ENCODE measurements at regions not wholly inside any gene's neighbourhood (a gene's known extent, or its start where the extent isn't known, plus 50 kb on each side); places are given as distances from the start of the nearest gene placed in this dataset.

GRCh38 chr7:21054427-21055112 lies 267.9 kb upstream of the SP8 start:
- Histone ChIP-seq H2AK9ac (replicated peaks; ENCODE audit: low read depth, low read length, poor library complexity) (no peak overlapping the region), H2AK5ac (ENCODE audit: low read depth, low read length) (no peak overlapping the region), H3K9me1 (ENCODE audit: insufficient read depth, low read length) (no peaks in the 10 kb centered on the region), H4K20me1 (ENCODE audit: insufficient read depth, low read length) (no peaks in the 10 kb centered on the region), H3K9me3 (ENCODE audit: control insufficient read depth, insufficient read depth, low read length) (peaks cover 7% of the 10 kb centered on the region; the same call in 1 of the 2 replicates), H3K4me3 (ENCODE audit: insufficient read depth, low read depth, low read length) (no peak overlapping the region), H3K27ac (ENCODE audit: insufficient read depth, low read length) (no peak overlapping the region), H2AFZ (replicated peaks; ENCODE audit: low read length, poor library complexity) (no peak overlapping the region), H3K79me1 (ENCODE audit: low read depth in 1 of 2, low read length in 2 of 2) (no peaks in the 10 kb centered on the region), H2BK15ac (ENCODE audit: low read depth, low read length) (no peak overlapping the region), H4K91ac (ENCODE audit: insufficient read depth, low read depth, low read length) (no peak overlapping the region), H3K9ac (ENCODE audit: low read depth, low read length) (no peak overlapping the region), H2BK5ac (ENCODE audit: low read depth, low read length, poor library complexity, severe bottlenecking) (no peak overlapping the region), H3K4ac (ENCODE audit: low read depth, low read length) (no peak overlapping the region), H3K4me1 (ENCODE audit: control insufficient read depth, insufficient read depth, low read length) (no peaks in the 10 kb centered on the region), H3K23ac (ENCODE audit: low read depth, low read length) (no peak overlapping the region), H3K18ac (ENCODE audit: low read depth, low read length) (no peak overlapping the region), H3K27me3 (ENCODE audit: control insufficient read depth, insufficient read depth, low read length) (no peaks in the 10 kb centered on the region), H4K5ac (ENCODE audit: low read depth, low read length) (no peak overlapping the region), H2BK120ac (ENCODE audit: low read depth, low read length) (no peak overlapping the region), H3K4me2 (ENCODE audit: low read depth, low read length) (no peak overlapping the region), H4K8ac (ENCODE audit: low read depth in 2 of 2, low read length in 2 of 2) (no peak overlapping the region), H2BK20ac (ENCODE audit: low read depth, low read length) (no peak overlapping the region), H3K14ac (replicated peaks; ENCODE audit: low read depth, low read length) (no peak overlapping the region), H3K36me3 (ENCODE audit: control insufficient read depth, insufficient read depth, low read length) (no peaks in the 10 kb centered on the region), H3K56ac (ENCODE audit: extremely low read depth, insufficient read depth, low read length) (no peak overlapping the region)
- CTCF ChIA-PET, result no interaction called here
- intact Hi-C loops (cut with micrococcal nuclease) (no loop called here), in situ Hi-C loops (cut with MboI; ENCODE audit: low sequenced_read_pairs) (no loop called here), dilution Hi-C loops (cut with HindIII; ENCODE audit: low sequenced_read_pairs, unreplicated experiment) (no loop called here)
- no peak for DNase-seq
- no peak for ATAC-seq (ENCODE audit: low read depth)
- BruUV-seq (replicated peaks), result no TSS peak
- TF ChIP-seq RAD21 (IDR thresholded peaks at IDR 0.05; ENCODE audit: low read length), result no peak
- TF ChIP-seq RCOR1 (IDR thresholded peaks at IDR 0.05; ENCODE audit: insufficient replicate concordance, low read length), result no peak
- TF ChIP-seq BHLHE40 (IDR thresholded peaks at IDR 0.05; ENCODE audit: low read depth, low read length), result no peak
- TF ChIP-seq, protein P1, sequence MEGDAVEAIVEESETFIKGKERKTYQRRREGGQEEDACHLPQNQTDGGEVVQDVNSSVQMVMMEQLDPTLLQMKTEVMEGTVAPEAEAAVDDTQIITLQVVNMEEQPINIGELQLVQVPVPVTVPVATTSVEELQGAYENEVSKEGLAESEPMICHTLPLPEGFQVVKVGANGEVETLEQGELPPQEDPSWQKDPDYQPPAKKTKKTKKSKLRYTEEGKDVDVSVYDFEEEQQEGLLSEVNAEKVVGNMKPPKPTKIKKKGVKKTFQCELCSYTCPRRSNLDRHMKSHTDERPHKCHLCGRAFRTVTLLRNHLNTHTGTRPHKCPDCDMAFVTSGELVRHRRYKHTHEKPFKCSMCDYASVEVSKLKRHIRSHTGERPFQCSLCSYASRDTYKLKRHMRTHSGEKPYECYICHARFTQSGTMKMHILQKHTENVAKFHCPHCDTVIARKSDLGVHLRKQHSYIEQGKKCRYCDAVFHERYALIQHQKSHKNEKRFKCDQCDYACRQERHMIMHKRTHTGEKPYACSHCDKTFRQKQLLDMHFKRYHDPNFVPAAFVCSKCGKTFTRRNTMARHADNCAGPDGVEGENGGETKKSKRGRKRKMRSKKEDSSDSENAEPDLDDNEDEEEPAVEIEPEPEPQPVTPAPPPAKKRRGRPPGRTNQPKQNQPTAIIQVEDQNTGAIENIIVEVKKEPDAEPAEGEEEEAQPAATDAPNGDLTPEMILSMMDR (conservative IDR thresholded peaks at IDR 0.05; ENCODE audit: low read depth, low read length), result no peak
- TF ChIP-seq, protein P2, sequence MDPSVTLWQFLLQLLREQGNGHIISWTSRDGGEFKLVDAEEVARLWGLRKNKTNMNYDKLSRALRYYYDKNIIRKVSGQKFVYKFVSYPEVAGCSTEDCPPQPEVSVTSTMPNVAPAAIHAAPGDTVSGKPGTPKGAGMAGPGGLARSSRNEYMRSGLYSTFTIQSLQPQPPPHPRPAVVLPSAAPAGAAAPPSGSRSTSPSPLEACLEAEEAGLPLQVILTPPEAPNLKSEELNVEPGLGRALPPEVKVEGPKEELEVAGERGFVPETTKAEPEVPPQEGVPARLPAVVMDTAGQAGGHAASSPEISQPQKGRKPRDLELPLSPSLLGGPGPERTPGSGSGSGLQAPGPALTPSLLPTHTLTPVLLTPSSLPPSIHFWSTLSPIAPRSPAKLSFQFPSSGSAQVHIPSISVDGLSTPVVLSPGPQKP (IDR thresholded peaks at IDR 0.05; ENCODE audit: borderline replicate concordance, low read depth, low read length), result no peak
- TF ChIP-seq POLR2A (IDR thresholded peaks at IDR 0.05; ENCODE audit: low read depth, low read length), result no peak
- TF ChIP-seq MAZ (IDR thresholded peaks at IDR 0.05; ENCODE audit: borderline replicate concordance, low read depth, low read length), result no peak
- no peak for TF ChIP-seq CEBPB (IDR thresholded peaks at IDR 0.05; ENCODE audit: low read depth, low read length)
- no peak for TF ChIP-seq FOS (IDR thresholded peaks at IDR 0.05; ENCODE audit: low read depth, low read length)
- TF ChIP-seq MXI1 (IDR thresholded peaks at IDR 0.05; ENCODE audit: borderline replicate concordance, low read depth, low read length), result no peak
- TF ChIP-seq RFX5 (IDR thresholded peaks at IDR 0.05; ENCODE audit: low read depth, low read length), result no peak
- TF ChIP-seq USF2 (IDR thresholded peaks at IDR 0.05; ENCODE audit: low read depth, low read length), result no peak
- no CpG with 5 or more reads among the region's 5 CpGs for WGBS, 2 experiments (ENCODE audit: extremely low coverage in 2 of 2, insufficient read length in 1 of 2)
- POLR2A ChIA-PET (ENCODE audit: unreplicated experiment), result no interaction called here
